WERI-Rb-1 (cell line): ENCODE measurements at regions not wholly inside any gene's neighbourhood (a gene's known extent, or its start where the extent isn't known, plus 50 kb on each side); places are given as distances from the start of the nearest gene placed in this dataset.

Source experiments
- DNase-seq: peaks from one replicate; pipeline ENCODE4 v3.0.0-alpha.2; 2020
- H3K27ac ChIP-seq: fragments of 250-450 bp; sonication (Bioruptor Pico); 2 replicates; pipeline ENCODE4 v1.5.1; 2020; ENCODE audit warnings: mild to moderate bottlenecking, moderate library complexity
- H3K27me3 ChIP-seq: fragments of 250-450 bp; sonication (Bioruptor Pico); 2 replicates; pipeline ENCODE4 v1.5.1; 2021; ENCODE audit warnings: mild to moderate bottlenecking, low read depth, moderate library complexity; ENCODE audit not compliant: insufficient read depth, severe bottlenecking
- H3K36me3 ChIP-seq: fragments of 250-450 bp; sonication (Bioruptor Pico); 2 replicates; pipeline ENCODE4 v1.5.1; 2020; ENCODE audit warnings: mild to moderate bottlenecking, moderate library complexity
- H3K4me3 ChIP-seq: 2 replicates; pipeline ENCODE4 v1.5.1; 2011; ENCODE audit warnings: low read depth, mild to moderate bottlenecking, control low read depth, low read length
- H3K9me3 ChIP-seq: fragments of 250-450 bp; sonication (Bioruptor Pico); 2 replicates; pipeline ENCODE4 v1.5.1; 2021; ENCODE audit warnings: mild to moderate bottlenecking, moderate library complexity; ENCODE audit not compliant: severe bottlenecking
- TF ChIP-seq, protein P1 (sequence below): IDR thresholded peaks from 2 replicates; pipeline ENCODE4 v1.5.1; 2011; ENCODE audit warnings: low read depth, mild to moderate bottlenecking, control low read depth, inconsistent platforms, low read length

DNA sequence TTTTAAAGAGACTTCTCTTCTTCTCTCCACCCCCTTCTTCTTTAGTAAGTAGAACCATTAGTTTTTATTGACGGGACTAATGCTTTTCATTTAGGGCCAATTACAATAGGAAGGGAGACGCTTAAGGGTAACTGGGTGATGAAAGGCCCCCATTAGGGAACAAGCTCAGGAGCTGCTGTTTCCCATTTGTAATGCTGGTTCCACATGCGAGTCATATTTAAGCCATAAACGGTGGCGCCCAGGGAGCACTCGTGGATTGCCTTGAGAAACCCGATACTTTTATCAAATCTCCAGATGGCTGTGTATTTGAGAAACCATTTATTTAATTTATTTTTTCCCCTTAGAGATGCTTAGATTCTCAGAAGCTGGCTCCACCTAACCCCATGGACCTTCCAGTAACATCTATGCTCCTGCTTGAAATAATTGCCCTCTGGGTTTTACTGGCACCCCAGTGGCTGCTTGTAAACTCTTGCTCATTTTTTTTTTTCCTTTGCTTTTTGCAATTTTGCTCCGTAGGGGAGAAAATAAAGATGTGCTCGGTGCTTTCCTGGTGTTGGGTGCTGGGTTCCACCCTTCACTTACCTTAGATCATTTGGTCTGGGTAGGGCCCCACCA, 124.2 kb upstream of the MSX1 start:
- H3K9me3 ChIP-seq, result peaks cover 8% of the 10 kb centered on the region
- no peak overlapping the region for H3K27ac ChIP-seq
- TF ChIP-seq, protein P1, sequence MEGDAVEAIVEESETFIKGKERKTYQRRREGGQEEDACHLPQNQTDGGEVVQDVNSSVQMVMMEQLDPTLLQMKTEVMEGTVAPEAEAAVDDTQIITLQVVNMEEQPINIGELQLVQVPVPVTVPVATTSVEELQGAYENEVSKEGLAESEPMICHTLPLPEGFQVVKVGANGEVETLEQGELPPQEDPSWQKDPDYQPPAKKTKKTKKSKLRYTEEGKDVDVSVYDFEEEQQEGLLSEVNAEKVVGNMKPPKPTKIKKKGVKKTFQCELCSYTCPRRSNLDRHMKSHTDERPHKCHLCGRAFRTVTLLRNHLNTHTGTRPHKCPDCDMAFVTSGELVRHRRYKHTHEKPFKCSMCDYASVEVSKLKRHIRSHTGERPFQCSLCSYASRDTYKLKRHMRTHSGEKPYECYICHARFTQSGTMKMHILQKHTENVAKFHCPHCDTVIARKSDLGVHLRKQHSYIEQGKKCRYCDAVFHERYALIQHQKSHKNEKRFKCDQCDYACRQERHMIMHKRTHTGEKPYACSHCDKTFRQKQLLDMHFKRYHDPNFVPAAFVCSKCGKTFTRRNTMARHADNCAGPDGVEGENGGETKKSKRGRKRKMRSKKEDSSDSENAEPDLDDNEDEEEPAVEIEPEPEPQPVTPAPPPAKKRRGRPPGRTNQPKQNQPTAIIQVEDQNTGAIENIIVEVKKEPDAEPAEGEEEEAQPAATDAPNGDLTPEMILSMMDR, result no peak
- DNase-seq, result no peak
- H3K4me3 ChIP-seq, result no peak overlapping the region
- no peaks in the 10 kb centered on the region for H3K36me3 ChIP-seq
- no peaks in the 10 kb centered on the region for H3K27me3 ChIP-seq

DNA sequence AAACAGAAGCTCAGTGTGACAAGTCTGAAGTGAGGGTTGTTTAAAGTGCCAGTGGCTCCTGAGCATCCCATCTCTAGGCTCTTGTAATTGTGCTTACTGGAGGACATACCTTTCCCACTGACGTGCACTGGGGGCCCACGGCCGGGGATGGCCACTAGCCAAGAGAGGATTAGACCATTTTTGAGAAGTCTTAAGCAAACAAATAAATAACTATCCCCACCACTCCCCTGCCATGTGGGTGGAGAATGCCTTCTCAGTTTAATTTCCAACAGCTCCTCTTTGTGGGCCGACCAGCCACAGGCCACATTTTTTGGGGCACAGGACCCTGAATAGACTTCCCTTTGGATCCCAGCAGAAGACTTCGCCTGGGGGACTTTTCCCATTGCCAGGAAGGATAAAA, 125.0 kb upstream of the MSX1 start:
- no peaks in the 10 kb centered on the region for H3K36me3 ChIP-seq
- no peak for DNase-seq
- TF ChIP-seq, protein P1, result no peak
- no peak overlapping the region for H3K4me3 ChIP-seq
- H3K9me3 ChIP-seq, result peaks cover 8% of the 10 kb centered on the region
- no peak overlapping the region for H3K27ac ChIP-seq
- no peaks in the 10 kb centered on the region for H3K27me3 ChIP-seq

DNA sequence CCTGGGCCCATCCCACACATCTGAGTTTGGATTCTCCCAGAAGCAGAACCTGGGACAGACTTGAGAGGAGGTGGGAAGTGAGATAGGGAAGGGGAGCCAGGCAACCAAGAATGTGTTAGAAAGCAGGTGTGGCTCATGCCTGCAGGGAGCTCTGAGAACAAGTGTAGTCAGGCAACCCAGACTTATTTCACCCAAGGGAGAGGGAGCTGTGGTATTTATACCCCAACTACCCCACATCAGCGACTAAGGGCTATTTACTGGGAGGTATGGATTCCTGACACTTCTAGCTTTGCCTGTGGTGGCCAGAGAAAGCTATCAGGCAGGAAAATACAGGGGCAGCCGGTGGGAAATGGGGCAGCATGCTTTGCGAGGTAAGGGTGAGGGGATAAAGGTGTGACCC, 125.8 kb upstream of the MSX1 start:
- Histone ChIP-seq H3K36me3 (no peaks in the 10 kb centered on the region), H3K9me3 (peaks cover 8% of the 10 kb centered on the region), H3K27me3 (no peaks in the 10 kb centered on the region), H3K27ac (no peak overlapping the region), H3K4me3 (no peak overlapping the region)
- TF ChIP-seq, protein P1, result no peak
- no peak for DNase-seq

DNA sequence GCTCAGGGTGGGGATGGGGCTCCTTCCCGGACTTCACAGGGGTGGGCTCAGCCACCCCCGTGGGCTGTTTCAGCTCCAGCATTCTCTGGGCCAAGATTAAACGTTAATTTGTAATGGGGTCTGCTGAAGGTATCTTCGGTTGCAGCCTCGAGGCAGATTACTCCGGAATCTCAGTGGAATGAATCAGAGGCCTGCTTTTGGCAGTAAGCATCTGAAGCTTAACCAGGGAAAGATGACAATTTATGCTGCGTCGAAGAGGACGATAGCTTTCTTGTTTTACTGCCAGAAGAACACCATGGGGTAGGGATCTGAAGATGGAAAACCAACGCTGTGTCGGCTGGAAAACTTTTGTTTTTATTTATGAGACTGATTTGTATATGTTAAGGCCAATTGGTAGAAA, 129.2 kb upstream of the MSX1 start:
- Histone ChIP-seq H3K36me3 (no peaks in the 10 kb centered on the region), H3K9me3 (peaks cover 22% of the 10 kb centered on the region), H3K27me3 (no peaks in the 10 kb centered on the region), H3K4me3 (no peak overlapping the region), H3K27ac (no peak overlapping the region)
- TF ChIP-seq, protein P1, result no peak
- no peak for DNase-seq

DNA sequence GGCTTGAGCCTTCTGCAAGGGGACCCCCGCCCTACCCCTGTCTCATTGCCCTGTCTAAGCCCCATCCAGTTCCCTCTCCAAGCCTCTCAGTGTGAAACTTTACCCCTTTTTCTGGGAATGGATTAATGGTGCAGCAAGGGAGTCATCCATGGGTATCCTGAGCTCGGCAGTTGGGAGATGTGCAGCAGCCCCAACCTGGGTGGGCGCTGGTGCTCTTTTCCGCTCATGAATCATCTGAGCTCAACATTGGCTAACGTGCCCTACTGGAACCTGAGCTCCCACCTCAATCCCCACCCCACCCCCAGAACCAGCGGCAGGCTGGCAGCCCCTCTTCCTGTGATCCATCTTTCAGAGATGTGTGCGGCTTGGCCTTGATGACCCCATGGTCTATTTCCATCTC, 130.3 kb upstream of the MSX1 start:
- H3K27ac ChIP-seq, result no peak overlapping the region
- no peak for DNase-seq

DNA sequence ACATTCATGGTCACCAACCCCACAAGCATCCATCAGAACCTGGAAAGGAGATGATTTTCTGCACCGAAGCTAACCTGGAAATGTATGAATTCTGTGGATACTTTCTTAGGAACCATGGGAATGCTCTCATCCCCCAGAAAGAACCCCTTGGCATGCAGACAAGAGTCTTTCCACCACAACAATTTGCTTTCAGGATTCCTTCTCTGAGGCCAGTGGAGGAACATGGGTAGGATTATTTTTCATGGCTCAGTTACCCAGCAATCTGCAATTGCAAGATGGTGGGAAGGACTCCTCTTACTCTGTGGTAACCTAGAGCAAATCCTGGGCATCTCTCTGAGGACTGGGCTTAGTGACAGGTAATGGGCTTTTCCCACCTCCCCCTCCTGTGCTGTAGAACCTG, 131.9 kb upstream of the MSX1 start:
- H3K36me3 ChIP-seq, result no peaks in the 10 kb centered on the region
- H3K27me3 ChIP-seq, result no peaks in the 10 kb centered on the region
- H3K4me3 ChIP-seq, result no peak overlapping the region
- TF ChIP-seq, protein P1, result no peak
- no peak overlapping the region for H3K27ac ChIP-seq
- DNase-seq, result no peak
- H3K9me3 ChIP-seq, result peaks cover 36% of the 10 kb centered on the region

More for the DNA sequence above, 130.3 kb upstream of the MSX1 start:
- Histone ChIP-seq H3K9me3 (peaks cover 29% of the 10 kb centered on the region), H3K4me3 (no peak overlapping the region), H3K36me3 (no peaks in the 10 kb centered on the region), H3K27me3 (no peaks in the 10 kb centered on the region)
- TF ChIP-seq, protein P1, result no peak
